ENCODE measurements at regions not wholly inside any gene's neighbourhood (a gene's known extent, or its start where the extent isn't known, plus 50 kb on each side); places are given as distances from the start of the nearest gene placed in this dataset.
A peak's percentile ranks its signal among the peaks of the same experiment; 100 is the strongest.

DNA sequence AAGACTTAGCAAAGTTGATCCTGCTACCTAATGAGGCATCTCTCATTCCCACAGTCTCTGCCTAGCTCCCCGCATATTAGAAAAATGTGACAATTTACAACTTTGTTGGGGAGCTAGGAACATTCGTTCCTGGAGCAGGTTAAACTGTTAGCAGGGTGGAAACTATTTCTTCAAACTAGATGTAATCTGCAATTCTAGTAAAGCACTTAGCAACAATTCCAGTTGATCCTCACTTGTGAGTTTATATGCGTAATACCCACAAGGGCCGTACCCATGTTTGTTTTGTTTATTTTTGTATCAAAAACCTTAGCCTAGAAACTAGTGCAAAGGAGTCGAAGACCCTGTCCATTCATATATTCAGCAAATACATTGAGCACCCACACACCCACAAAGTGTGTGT is 175.8 kb upstream of the DMAC1 start:
- Histone ChIP-seq H3K36me3 (ENCODE audit: low read length) (no peaks in the 10 kb centered on the region), H3K9me3 (ENCODE audit: insufficient read depth, low read length) (no peaks in the 10 kb centered on the region), H3K4me3 (ENCODE audit: insufficient read depth, low read length, poor library complexity, severe bottlenecking) (no peak overlapping the region), H3K9ac (ENCODE audit: low read length) (no peak overlapping the region; the same call in 1 of the 2 replicates), H3K79me2 (ENCODE audit: insufficient read depth, low read length) (no peaks in the 10 kb centered on the region), H3K9me2 (replicated peaks; ENCODE audit: insufficient read depth, low read length) (no peaks in the 10 kb centered on the region), H3K27ac (ENCODE audit: low read depth, low read length) (peak overlapping the region; percentile 84), H3K27me3 (ENCODE audit: low read length) (no peaks in the 10 kb centered on the region), H3F3A (ENCODE audit: insufficient read depth) (peaks cover 4% of the 10 kb centered on the region; the same call in 1 of the 2 replicates), H3K4me2 (ENCODE audit: low read depth, low read length, poor library complexity, severe bottlenecking) (peak overlapping the region; percentile 62), H4K20me1 (ENCODE audit: low read depth, low read length) (no peaks in the 10 kb centered on the region), H2AFZ (ENCODE audit: low read depth, low read length, severe bottlenecking) (peak overlapping the region; percentile 29)
- TF ChIP-seq CTCF (IDR thresholded peaks at IDR 0.05; ENCODE audit: insufficient read depth, low read length, poor library complexity, severe bottlenecking) = no peak
- TF ChIP-seq EZH2phosphoT487 (conservative IDR thresholded peaks at IDR 0.05; ENCODE audit: low read length) = no peak

GRCh38 chr9:7974335-7974960 is 174.9 kb upstream of the DMAC1 start:
- H3K27ac ChIP-seq (ENCODE audit: low read depth, low read length) = peak overlapping the region; percentile 84
- no peaks in the 10 kb centered on the region for H3K27me3 ChIP-seq (ENCODE audit: low read length)
- H3K4me3 ChIP-seq (ENCODE audit: insufficient read depth, low read length, poor library complexity, severe bottlenecking) = peak overlapping the region; percentile 10

DNA sequence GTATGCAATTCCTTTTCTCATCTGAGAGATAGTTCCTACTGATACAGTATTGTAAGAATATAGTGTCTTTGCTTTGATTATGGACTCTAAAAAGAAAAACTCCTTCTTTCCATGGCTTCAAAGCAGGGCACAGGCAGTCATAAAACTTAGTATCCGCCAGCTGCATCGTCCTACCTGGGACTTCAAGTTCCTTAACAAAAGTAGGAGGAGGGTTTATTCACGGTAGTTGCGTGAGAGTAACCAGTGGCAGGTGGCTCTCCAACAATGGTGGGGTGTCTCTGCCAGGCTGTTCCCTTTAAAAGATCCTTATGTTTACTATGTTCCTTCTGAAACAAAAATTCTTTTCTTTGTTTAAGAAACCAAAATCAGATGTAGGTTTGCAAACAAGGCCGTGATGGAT is 173.5 kb upstream of the DMAC1 start:
- Histone ChIP-seq H3K36me3 (ENCODE audit: low read length) (no peaks in the 10 kb centered on the region), H3K4me2 (ENCODE audit: low read depth, low read length, poor library complexity, severe bottlenecking) (peak overlapping the region; percentile 62), H3K27me3 (ENCODE audit: low read length) (no peaks in the 10 kb centered on the region), H3K27ac (ENCODE audit: low read depth, low read length) (no peak overlapping the region), H3K9me3 (ENCODE audit: insufficient read depth, low read length) (no peaks in the 10 kb centered on the region), H3F3A (ENCODE audit: insufficient read depth) (peaks cover 4% of the 10 kb centered on the region; the same call in 1 of the 2 replicates), H3K9me2 (replicated peaks; ENCODE audit: insufficient read depth, low read length) (no peaks in the 10 kb centered on the region), H4K20me1 (ENCODE audit: low read depth, low read length) (no peaks in the 10 kb centered on the region), H3K4me3 (ENCODE audit: insufficient read depth, low read length, poor library complexity, severe bottlenecking) (no peak overlapping the region), H3K79me2 (ENCODE audit: insufficient read depth, low read length) (no peaks in the 10 kb centered on the region), H3K9ac (ENCODE audit: low read length) (no peak overlapping the region), H2AFZ (ENCODE audit: low read depth, low read length, severe bottlenecking) (peak overlapping the region; percentile 13)
- TF ChIP-seq EZH2phosphoT487 (conservative IDR thresholded peaks at IDR 0.05; ENCODE audit: low read length) (no peak), CTCF (IDR thresholded peaks at IDR 0.05; ENCODE audit: insufficient read depth, low read length, poor library complexity, severe bottlenecking) (no peak)

More at GRCh38 chr9:7974335-7974960, 174.9 kb upstream of the DMAC1 start:
- Histone ChIP-seq H3F3A (ENCODE audit: insufficient read depth) (peaks cover 4% of the 10 kb centered on the region; the same call in 1 of the 2 replicates), H3K4me2 (ENCODE audit: low read depth, low read length, poor library complexity, severe bottlenecking) (peak overlapping the region; percentile 62), H3K9me3 (ENCODE audit: insufficient read depth, low read length) (no peaks in the 10 kb centered on the region), H3K9me2 (replicated peaks; ENCODE audit: insufficient read depth, low read length) (no peaks in the 10 kb centered on the region), H3K9ac (ENCODE audit: low read length) (no peak overlapping the region), H2AFZ (ENCODE audit: low read depth, low read length, severe bottlenecking) (peak overlapping the region; percentile 29), H4K20me1 (ENCODE audit: low read depth, low read length) (no peaks in the 10 kb centered on the region), H3K36me3 (ENCODE audit: low read length) (no peaks in the 10 kb centered on the region), H3K79me2 (ENCODE audit: insufficient read depth, low read length) (no peaks in the 10 kb centered on the region)
- TF ChIP-seq EZH2phosphoT487 (conservative IDR thresholded peaks at IDR 0.05; ENCODE audit: low read length) (no peak), CTCF (IDR thresholded peaks at IDR 0.05; ENCODE audit: insufficient read depth, low read length, poor library complexity, severe bottlenecking) (no peak)
